ENCODE measurements at regions not wholly inside any gene's neighbourhood (a gene's known extent, or its start where the extent isn't known, plus 50 kb on each side); places are given as distances from the start of the nearest gene placed in this dataset.
"Not testable (repeated sequence)": the region's sequence is repeated elsewhere in the genome, so short reads cannot be mapped to it uniquely, and the experiment has no call there.

GRCh38 chr15:22232675-22233074 lies 152.3 kb downstream of the OR4M2 start:
- Histone ChIP-seq H3K4me3 (replicated peaks; ENCODE audit: insufficient read depth, low read length) (no peak overlapping the region), H3K27ac (replicated peaks) (no peak overlapping the region), H3K27me3 (ENCODE audit: insufficient read depth, poor library complexity, severe bottlenecking) (no peaks in the 10 kb centered on the region)
- TF ChIP-seq CTCF (IDR thresholded peaks at IDR 0.05; ENCODE audit: insufficient read depth, low read length) (no peak), REST (IDR thresholded peaks at IDR 0.05; ENCODE audit: insufficient replicate concordance, low read depth) (no peak), GABPA (IDR thresholded peaks at IDR 0.05; ENCODE audit: low read depth) (no peak), POLR2AphosphoS5 (IDR thresholded peaks at IDR 0.05; ENCODE audit: low read depth) (no peak), SPI1 (IDR thresholded peaks at IDR 0.05; ENCODE audit: borderline replicate concordance, low read depth) (no peak)
- no peak for DNase-seq (ENCODE audit: low read depth in 1 of 2, low spot score in 1 of 2)

- not testable (repeated sequence) for H3K27ac ChIP-seq (replicated peaks); H3K27me3 ChIP-seq (ENCODE audit: insufficient read depth, poor library complexity, severe bottlenecking); H3K4me3 ChIP-seq (replicated peaks; ENCODE audit: insufficient read depth, low read length); DNase-seq (ENCODE audit: low read depth in 1 of 2, low spot score in 1 of 2)
Observed at GRCh38 chr15:22235261-22235930, 155.1 kb downstream of the OR4M2 start.

- no peak for DNase-seq (ENCODE audit: low read depth in 1 of 2, low spot score in 1 of 2)
- Histone ChIP-seq H3K27me3 (ENCODE audit: insufficient read depth, poor library complexity, severe bottlenecking) (no peaks in the 10 kb centered on the region), H3K4me3 (replicated peaks; ENCODE audit: insufficient read depth, low read length) (no peak overlapping the region), H3K27ac (replicated peaks) (no peak overlapping the region)
- TF ChIP-seq CTCF (IDR thresholded peaks at IDR 0.05; ENCODE audit: insufficient read depth, low read length): no peak
- TF ChIP-seq POLR2AphosphoS5 (IDR thresholded peaks at IDR 0.05; ENCODE audit: low read depth): no peak
- TF ChIP-seq REST (IDR thresholded peaks at IDR 0.05; ENCODE audit: insufficient replicate concordance, low read depth): no peak
- TF ChIP-seq GABPA (IDR thresholded peaks at IDR 0.05; ENCODE audit: low read depth): no peak
- no peak for TF ChIP-seq SPI1 (IDR thresholded peaks at IDR 0.05; ENCODE audit: borderline replicate concordance, low read depth)
Observed at GRCh38 chr15:22236469-22236868, 156.1 kb downstream of the OR4M2 start.

GRCh38 chr15:22237891-22238275 lies 157.6 kb downstream of the OR4M2 start:
- DNase-seq (ENCODE audit: low read depth in 1 of 2, low spot score in 1 of 2): no peak

More at GRCh38 chr15:22237891-22238275, 157.6 kb downstream of the OR4M2 start:
- Histone ChIP-seq H3K27ac (replicated peaks) (no peak overlapping the region), H3K27me3 (ENCODE audit: insufficient read depth, poor library complexity, severe bottlenecking) (no peaks in the 10 kb centered on the region), H3K4me3 (replicated peaks; ENCODE audit: insufficient read depth, low read length) (no peak overlapping the region)
- TF ChIP-seq REST (IDR thresholded peaks at IDR 0.05; ENCODE audit: insufficient replicate concordance, low read depth) (no peak), CTCF (IDR thresholded peaks at IDR 0.05; ENCODE audit: insufficient read depth, low read length) (no peak), GABPA (IDR thresholded peaks at IDR 0.05; ENCODE audit: low read depth) (no peak), SPI1 (IDR thresholded peaks at IDR 0.05; ENCODE audit: borderline replicate concordance, low read depth) (no peak), POLR2AphosphoS5 (IDR thresholded peaks at IDR 0.05; ENCODE audit: low read depth) (no peak)
